Urinary bladder (tissue), 3 donors: ENCODE measurements at regions not wholly inside any gene's neighbourhood (a gene's known extent, or its start where the extent isn't known, plus 50 kb on each side); places are given as distances from the start of the nearest gene placed in this dataset.
"Not testable (repeated sequence)": the region's sequence is repeated elsewhere in the genome, so short reads cannot be mapped to it uniquely, and the experiment has no call there.

Experiments used
- DNase-seq: peaks from one replicate; pipeline ENCODE4 v3.0.0-alpha.2; 2015; ENCODE audit errors: extremely low spot score
- H3K27ac ChIP-seq: one replicate; pipeline ENCODE4 v1.5.1; 2013; ENCODE audit warnings: low read depth, mild to moderate bottlenecking, moderate library complexity
- H3K36me3 ChIP-seq: one replicate; pipeline ENCODE4 v1.6.1; 2013; ENCODE audit warnings: mild to moderate bottlenecking, moderate library complexity; ENCODE audit not compliant: insufficient read depth
- H3K4me1 ChIP-seq: one replicate; pipeline ENCODE4 v1.6.1; 2013; ENCODE audit warnings: mild to moderate bottlenecking, moderate library complexity; ENCODE audit not compliant: insufficient read depth
- H3K4me3 ChIP-seq: one replicate; pipeline ENCODE4 v1.5.1; 2013; ENCODE audit warnings: low read depth, low read length
- WGBS: extraction: QIAGEN DNeasy Blood & Tissue Kit; methylation state at CpG from one replicate; pipeline ENCODE4 v1.1.7; 2013; 5-methylcytosine and 5-hydroxymethylcytosine counted together
- donor health status: healthy with polysubstance abuse.
- donor health status: healthy.

DNA sequence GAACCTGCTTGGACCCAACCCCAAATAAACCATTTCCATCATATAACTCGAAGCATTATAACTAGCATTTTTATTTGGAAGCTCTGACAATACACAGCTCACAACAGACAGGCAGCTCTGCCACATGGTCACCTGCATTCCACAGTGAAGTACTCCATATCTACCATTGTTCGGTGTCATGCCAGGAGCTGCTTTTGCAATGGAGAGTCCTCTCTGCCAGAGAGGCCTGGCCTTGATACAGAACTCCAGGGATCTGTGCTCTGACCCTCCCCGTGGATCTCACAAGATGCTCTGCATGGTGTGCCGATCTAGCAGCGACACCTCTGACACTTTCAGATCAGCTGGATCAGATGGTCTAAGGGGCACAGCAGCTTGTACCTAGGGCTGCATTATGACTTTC lies 109.6 kb downstream of the SYF2 start:
- H3K27ac ChIP-seq, result no peak overlapping the region
- no peaks in the 10 kb centered on the region for H3K4me1 ChIP-seq
- no peak for DNase-seq
- H3K36me3 ChIP-seq, result no peaks in the 10 kb centered on the region
- no peak overlapping the region for H3K4me3 ChIP-seq
- 81% methylated on average over 5 of the region's 5 CpGs for WGBS

DNA sequence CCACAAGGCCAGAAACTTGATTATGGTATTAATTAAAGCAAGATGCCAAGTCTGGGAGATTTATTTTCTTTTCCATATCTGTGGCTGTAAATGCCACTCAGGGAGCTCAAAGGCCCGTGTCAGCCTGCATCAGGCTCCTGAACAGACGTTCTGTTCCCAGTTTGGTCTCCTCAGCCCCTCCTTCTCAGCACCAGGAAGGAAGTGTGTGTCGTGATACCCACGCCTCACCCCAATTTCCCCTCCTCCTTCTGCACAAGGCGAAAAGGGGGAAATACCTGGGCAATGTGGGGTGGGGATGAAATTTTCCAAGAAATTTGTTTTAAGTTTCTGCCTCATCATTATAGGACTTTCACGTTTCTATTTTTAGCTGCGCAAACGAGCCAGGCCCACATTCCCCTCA lies 112.0 kb downstream of the SYF2 start:
- H3K4me1 ChIP-seq, result no peaks in the 10 kb centered on the region
- DNase-seq, result no peak
- no peak overlapping the region for H3K27ac ChIP-seq
- H3K36me3 ChIP-seq, result no peaks in the 10 kb centered on the region
- H3K4me3 ChIP-seq, result no peak overlapping the region
- 31% methylated on average over 8 of the region's 8 CpGs for WGBS

GRCh38 chr1:25118546-25118945 lies 113.8 kb downstream of the SYF2 start:
- Histone ChIP-seq H3K36me3 (no peaks in the 10 kb centered on the region), H3K27ac (no peak overlapping the region), H3K4me1 (no peaks in the 10 kb centered on the region), H3K4me3 (no peak overlapping the region)
- whole genome bisulfite sequencing, result 71% methylated on average over 7 of the region's 7 CpGs
- DNase-seq, result no peak

DNA sequence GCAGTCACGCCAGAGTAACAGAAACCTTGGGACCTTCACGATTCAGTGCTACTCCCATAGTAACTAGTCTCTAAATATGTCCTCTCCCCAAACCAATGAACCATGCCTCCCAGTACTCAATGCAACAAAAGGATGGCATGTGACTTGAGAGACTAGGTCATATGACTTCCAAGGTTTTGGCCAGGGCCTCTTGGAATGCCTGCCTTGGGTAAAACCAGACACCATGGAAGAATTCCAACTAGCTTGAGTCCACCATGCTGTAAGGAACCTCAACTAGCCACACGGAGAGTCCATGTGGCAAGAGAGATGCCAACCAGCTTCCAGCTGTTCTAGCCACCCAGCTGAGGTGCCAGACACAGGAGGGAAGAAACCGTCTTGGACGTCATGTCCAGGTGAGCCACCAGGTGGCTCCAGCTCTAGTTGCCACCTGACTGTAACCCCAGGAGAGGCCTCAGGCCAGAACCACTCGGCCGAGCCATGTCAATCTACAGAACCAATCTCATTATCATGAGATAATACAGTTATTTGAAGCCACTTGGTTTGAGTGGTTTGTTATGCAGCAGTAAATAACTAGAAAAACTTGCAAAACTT lies 115.0 kb downstream of the SYF2 start:
- no peak overlapping the region for H3K4me3 ChIP-seq
- no peaks in the 10 kb centered on the region for H3K36me3 ChIP-seq
- no peak overlapping the region for H3K27ac ChIP-seq
- WGBS, result 64% methylated on average over 7 of the region's 7 CpGs
- no peaks in the 10 kb centered on the region for H3K4me1 ChIP-seq
- DNase-seq, result no peak

GRCh38 chr1:25116832-25117231 lies 115.5 kb downstream of the SYF2 start:
- H3K36me3 ChIP-seq, result no peaks in the 10 kb centered on the region
- no peak overlapping the region for H3K4me3 ChIP-seq
- DNase-seq, result no peak
- H3K4me1 ChIP-seq, result no peaks in the 10 kb centered on the region
- no peak overlapping the region for H3K27ac ChIP-seq
- WGBS, result 91% methylated on average over 4 of the region's 4 CpGs

GRCh38 chr1:25116117-25116516 lies 116.2 kb downstream of the SYF2 start:
- not testable (repeated sequence) for H3K4me3 ChIP-seq, H3K36me3 ChIP-seq, H3K27ac ChIP-seq, H3K4me1 ChIP-seq, DNase-seq
- WGBS, result 88% methylated on average over 6 of the region's 7 CpGs

DNA sequence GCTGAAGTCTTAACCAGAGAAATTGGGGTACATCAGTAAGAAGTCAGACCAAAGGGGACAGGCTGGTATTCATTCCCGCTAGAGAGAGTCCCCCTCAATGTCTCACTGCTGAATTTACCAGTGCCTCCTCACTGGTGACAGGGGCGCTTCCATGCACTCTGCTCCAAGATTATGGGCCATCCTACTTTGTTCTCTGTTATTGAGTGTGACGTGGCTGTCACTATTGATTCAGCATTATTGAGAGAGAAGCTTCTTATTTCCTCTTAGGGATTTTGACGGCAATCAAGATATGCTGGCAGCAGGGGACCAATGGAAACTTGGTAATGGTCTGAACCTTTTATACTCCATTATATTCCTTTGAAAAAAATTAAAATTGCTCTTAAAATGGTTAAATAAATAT lies 118.6 kb downstream of the SYF2 start:
- no peaks in the 10 kb centered on the region for H3K36me3 ChIP-seq
- H3K4me3 ChIP-seq, result no peak overlapping the region
- no peak for DNase-seq
- H3K4me1 ChIP-seq, result no peaks in the 10 kb centered on the region
- H3K27ac ChIP-seq, result no peak overlapping the region
- 84% methylated on average over 4 of the region's 4 CpGs for WGBS

- no peak for DNase-seq
- H3K36me3 ChIP-seq, result no peaks in the 10 kb centered on the region
- no peaks in the 10 kb centered on the region for H3K4me1 ChIP-seq
- no peak overlapping the region for H3K27ac ChIP-seq
- 63% methylated on average over 3 of the region's 3 CpGs for WGBS
- H3K4me3 ChIP-seq, result no peak overlapping the region
Observed at GRCh38 chr1:25113086-25113485, 119.2 kb downstream of the SYF2 start.

DNA sequence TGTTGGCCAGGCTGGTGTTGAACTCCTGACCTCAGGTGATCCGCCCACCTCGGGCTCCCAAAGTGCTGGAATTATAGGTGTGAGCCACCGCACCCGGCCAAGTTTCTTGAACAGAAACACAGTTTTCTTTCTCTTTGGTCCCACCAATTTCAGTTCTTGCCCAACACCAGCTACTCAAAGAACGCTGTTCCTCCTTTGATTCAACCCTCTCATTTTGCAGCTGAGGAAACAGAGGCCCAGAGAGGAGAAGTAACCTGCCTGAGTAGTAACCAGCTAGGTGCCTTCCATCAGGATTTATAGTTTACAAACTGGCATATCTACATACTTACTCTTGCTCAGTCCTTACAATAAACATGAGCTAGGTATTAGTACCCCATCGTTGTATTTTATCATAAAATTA lies 119.9 kb downstream of the SYF2 start:
- no peaks in the 10 kb centered on the region for H3K36me3 ChIP-seq
- H3K27ac ChIP-seq, result no peak overlapping the region
- no peaks in the 10 kb centered on the region for H3K4me1 ChIP-seq
- WGBS, result 82% methylated on average over 6 of the region's 6 CpGs
- DNase-seq, result no peak
- H3K4me3 ChIP-seq, result no peak overlapping the region

GRCh38 chr1:25111706-25112105 lies 120.6 kb downstream of the SYF2 start:
- Histone ChIP-seq H3K27ac (no peak overlapping the region), H3K4me3 (no peak overlapping the region), H3K36me3 (no peaks in the 10 kb centered on the region), H3K4me1 (no peaks in the 10 kb centered on the region)
- no peak for DNase-seq
- 39% methylated on average over 7 of the region's 7 CpGs for WGBS

DNA sequence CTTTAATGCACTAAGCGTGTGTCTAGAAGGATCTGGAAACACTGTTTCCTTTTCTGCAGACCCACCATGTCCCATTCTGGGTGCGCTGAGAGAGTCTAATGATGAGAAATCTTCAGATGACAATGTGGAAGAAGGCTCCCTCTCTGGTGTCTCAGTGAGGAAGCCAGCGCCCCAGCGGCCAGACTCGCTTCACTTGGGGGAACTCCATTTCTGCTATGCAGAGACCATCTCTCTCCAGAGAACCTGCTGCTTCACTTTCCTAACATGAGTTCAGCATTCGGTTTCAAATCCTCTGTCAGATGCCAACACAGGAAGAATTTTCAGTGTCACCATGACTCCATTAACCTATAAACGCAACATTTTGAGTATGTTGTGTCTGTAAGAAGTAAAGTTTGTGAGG lies 121.8 kb downstream of the SYF2 start:
- Histone ChIP-seq H3K27ac (no peak overlapping the region), H3K4me3 (no peak overlapping the region), H3K36me3 (no peaks in the 10 kb centered on the region), H3K4me1 (no peaks in the 10 kb centered on the region)
- 89% methylated on average over 7 of the region's 7 CpGs for WGBS
- no peak for DNase-seq

DNA sequence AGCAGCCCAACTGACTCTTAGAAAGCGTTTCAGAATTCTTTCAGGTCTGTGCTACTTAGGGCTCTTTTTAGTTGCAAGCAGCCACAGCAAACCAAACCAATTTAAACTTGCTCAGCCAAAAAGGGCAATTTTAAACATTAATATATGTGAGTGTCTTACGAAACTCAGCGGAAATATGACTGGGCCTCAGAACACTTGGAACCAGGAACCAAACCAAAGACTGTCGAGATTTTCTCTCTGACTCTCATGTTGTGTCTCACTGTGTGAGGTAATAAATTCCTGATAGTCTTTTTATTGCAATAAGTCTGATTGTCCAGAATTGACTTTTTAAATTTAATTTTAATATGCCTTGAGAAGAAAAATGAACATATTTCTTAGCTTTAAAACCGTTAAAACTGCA lies 122.3 kb downstream of the SYF2 start:
- 87% methylated on average over 5 of the region's 5 CpGs for WGBS
- no peak for DNase-seq
- Histone ChIP-seq H3K36me3 (no peaks in the 10 kb centered on the region), H3K4me3 (no peak overlapping the region), H3K4me1 (no peaks in the 10 kb centered on the region), H3K27ac (no peak overlapping the region)

DNA sequence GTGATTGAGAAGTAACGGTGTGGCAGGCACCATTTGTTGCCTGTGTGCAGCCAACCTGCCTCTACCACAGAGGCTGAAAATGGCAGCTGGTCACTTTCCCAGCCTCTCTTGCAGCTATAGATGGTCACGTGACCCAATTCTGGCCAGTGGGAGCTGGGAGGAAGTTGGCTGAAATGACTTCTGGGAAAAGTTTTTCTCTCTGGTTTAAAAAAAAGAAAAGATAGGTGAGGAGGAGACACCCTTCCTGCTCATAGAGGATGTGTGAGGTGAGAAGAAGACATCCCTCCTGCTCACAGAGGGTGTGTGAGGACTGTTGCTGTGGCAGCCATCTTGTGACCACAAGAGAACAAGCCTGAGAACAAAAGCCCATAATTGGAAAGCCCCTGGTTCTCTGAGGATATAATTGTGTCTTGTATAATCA lies 122.8 kb downstream of the SYF2 start:
- WGBS, result 98% methylated on average over 2 of the region's 2 CpGs

DNA sequence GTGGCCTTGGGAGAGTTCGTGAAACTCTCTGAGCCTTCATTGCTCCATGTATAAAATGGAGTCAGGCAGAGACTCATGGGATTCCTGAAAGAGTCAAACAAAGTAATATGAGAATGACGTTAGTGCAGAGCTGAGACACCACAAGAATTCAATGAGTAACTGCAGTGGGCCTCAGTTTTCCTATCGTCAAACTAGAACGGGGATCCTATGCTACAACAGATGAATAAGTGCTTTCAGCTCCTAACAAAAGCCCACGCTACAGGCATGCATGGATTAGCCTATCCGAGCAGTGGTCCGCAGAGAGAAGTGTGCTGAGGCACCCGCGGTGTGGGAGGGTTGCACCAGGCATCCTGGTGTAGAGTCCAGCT lies 124.7 kb downstream of the SYF2 start:
- DNase-seq, result no peak
- H3K27ac ChIP-seq, result no peak overlapping the region
- H3K36me3 ChIP-seq, result no peaks in the 10 kb centered on the region
- no peaks in the 10 kb centered on the region for H3K4me1 ChIP-seq
- 83% methylated on average over 9 of the region's 9 CpGs for WGBS
- no peak overlapping the region for H3K4me3 ChIP-seq

More for the DNA sequence above, 122.8 kb downstream of the SYF2 start:
- Histone ChIP-seq H3K4me3 (no peak overlapping the region), H3K4me1 (no peaks in the 10 kb centered on the region), H3K36me3 (no peaks in the 10 kb centered on the region), H3K27ac (no peak overlapping the region)
- no peak for DNase-seq

GRCh38 chr1:25106976-25107642 lies 125.2 kb downstream of the SYF2 start:
- DNase-seq, result no peak
- 52% methylated on average over 20 of the region's 20 CpGs for WGBS
- Histone ChIP-seq H3K4me1 (no peaks in the 10 kb centered on the region), H3K4me3 (no peak overlapping the region), H3K36me3 (no peaks in the 10 kb centered on the region), H3K27ac (no peak overlapping the region)
